GM23338 (cell line): ENCODE measurements at regions not wholly inside any gene's neighbourhood (a gene's known extent, or its start where the extent isn't known, plus 50 kb on each side); places are given as distances from the start of the nearest gene placed in this dataset.

Experiments used
- POLR2AphosphoS5 ChIP-seq: IDR thresholded peaks from 2 replicates; pipeline ENCODE4 v1.6.1; 2016; ENCODE audit warnings: antibody characterized with exemption, low read depth
- TF ChIP-seq, protein P1 (sequence below), 2 experiments: fragments of 200-600 bp in 1 of 2; sonication (generic) in 1 of 2; conservative IDR thresholded peaks; 2 replicates each; pipeline versions ENCODE4 v1.5.1 to v1.6.1; 2016 to 2017; ENCODE audit warnings: antibody characterized with exemption in 2 of 2, low read depth in 2 of 2, mild to moderate bottlenecking in 2 of 2, moderate library complexity in 1 of 2
- TF ChIP-seq, protein P2 (sequence below): IDR thresholded peaks from 2 replicates; pipeline ENCODE4 v1.6.1; 2016; ENCODE audit warnings: antibody characterized with exemption

GRCh38 chr2:61626827-61627226 is 88.7 kb upstream of the XPO1 start:
- TF ChIP-seq, protein P1, sequence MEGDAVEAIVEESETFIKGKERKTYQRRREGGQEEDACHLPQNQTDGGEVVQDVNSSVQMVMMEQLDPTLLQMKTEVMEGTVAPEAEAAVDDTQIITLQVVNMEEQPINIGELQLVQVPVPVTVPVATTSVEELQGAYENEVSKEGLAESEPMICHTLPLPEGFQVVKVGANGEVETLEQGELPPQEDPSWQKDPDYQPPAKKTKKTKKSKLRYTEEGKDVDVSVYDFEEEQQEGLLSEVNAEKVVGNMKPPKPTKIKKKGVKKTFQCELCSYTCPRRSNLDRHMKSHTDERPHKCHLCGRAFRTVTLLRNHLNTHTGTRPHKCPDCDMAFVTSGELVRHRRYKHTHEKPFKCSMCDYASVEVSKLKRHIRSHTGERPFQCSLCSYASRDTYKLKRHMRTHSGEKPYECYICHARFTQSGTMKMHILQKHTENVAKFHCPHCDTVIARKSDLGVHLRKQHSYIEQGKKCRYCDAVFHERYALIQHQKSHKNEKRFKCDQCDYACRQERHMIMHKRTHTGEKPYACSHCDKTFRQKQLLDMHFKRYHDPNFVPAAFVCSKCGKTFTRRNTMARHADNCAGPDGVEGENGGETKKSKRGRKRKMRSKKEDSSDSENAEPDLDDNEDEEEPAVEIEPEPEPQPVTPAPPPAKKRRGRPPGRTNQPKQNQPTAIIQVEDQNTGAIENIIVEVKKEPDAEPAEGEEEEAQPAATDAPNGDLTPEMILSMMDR (conservative IDR thresholded peaks at IDR 0.05; ENCODE audit: low read depth in 2 of 2), result no peak
- TF ChIP-seq, protein P2, sequence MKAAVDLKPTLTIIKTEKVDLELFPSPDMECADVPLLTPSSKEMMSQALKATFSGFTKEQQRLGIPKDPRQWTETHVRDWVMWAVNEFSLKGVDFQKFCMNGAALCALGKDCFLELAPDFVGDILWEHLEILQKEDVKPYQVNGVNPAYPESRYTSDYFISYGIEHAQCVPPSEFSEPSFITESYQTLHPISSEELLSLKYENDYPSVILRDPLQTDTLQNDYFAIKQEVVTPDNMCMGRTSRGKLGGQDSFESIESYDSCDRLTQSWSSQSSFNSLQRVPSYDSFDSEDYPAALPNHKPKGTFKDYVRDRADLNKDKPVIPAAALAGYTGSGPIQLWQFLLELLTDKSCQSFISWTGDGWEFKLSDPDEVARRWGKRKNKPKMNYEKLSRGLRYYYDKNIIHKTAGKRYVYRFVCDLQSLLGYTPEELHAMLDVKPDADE, result no peak
- no peak for TF ChIP-seq POLR2AphosphoS5
